Rectal smooth muscle tissue (tissue), 1 donor: ENCODE measurements at regions not wholly inside any gene's neighbourhood (a gene's known extent, or its start where the extent isn't known, plus 50 kb on each side); places are given as distances from the start of the nearest gene placed in this dataset.
"Not testable (repeated sequence)": the region's sequence is repeated elsewhere in the genome, so short reads cannot be mapped to it uniquely, and the experiment has no call there.

ENCODE experiments used
- H3K27ac ChIP-seq: one replicate; pipeline ENCODE4 v1.7.0; 2013; ENCODE audit warnings: low read depth, low read length, inconsistent platforms
- H3K27me3 ChIP-seq: one replicate; pipeline ENCODE4 v1.7.0; 2013; ENCODE audit warnings: low read length; ENCODE audit not compliant: control insufficient read depth, insufficient read depth
- H3K36me3 ChIP-seq: one replicate; pipeline ENCODE4 v1.7.0; 2013; ENCODE audit warnings: low read length; ENCODE audit not compliant: control insufficient read depth, insufficient read depth
- H3K4me1 ChIP-seq: one replicate; pipeline ENCODE4 v1.7.0; 2013; ENCODE audit warnings: low read length; ENCODE audit not compliant: control insufficient read depth, insufficient read depth
- H3K4me3 ChIP-seq: one replicate; pipeline ENCODE4 v1.7.0; 2013; ENCODE audit warnings: low read length
- H3K9ac ChIP-seq: one replicate; pipeline ENCODE4 v1.7.0; 2013; ENCODE audit warnings: low read length

DNA sequence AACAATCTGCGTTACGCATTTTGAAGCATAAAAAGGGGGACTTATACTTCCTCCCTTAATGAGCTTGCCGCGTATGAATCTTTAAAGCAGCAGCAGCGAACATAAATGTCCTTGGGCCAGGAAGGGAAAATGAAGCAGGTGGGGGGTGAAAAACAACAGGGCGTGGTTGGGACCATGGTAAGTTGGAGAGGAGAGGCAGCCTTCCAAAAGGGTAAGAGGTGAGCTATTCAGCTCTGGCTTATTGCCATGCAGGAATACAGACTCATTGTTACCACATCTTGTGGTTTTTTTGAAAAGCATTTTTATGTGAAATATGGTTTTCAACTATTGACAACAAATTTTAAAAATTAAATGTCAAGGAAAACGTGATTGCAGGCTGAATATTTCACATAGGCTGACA, 710.7 kb upstream of the FAM241A start:
- Histone ChIP-seq H3K4me1 (no peaks in the 10 kb centered on the region), H3K27ac (no peak overlapping the region), H3K27me3 (no peaks in the 10 kb centered on the region), H3K9ac (no peak overlapping the region), H3K4me3 (no peak overlapping the region), H3K36me3 (no peaks in the 10 kb centered on the region)

DNA sequence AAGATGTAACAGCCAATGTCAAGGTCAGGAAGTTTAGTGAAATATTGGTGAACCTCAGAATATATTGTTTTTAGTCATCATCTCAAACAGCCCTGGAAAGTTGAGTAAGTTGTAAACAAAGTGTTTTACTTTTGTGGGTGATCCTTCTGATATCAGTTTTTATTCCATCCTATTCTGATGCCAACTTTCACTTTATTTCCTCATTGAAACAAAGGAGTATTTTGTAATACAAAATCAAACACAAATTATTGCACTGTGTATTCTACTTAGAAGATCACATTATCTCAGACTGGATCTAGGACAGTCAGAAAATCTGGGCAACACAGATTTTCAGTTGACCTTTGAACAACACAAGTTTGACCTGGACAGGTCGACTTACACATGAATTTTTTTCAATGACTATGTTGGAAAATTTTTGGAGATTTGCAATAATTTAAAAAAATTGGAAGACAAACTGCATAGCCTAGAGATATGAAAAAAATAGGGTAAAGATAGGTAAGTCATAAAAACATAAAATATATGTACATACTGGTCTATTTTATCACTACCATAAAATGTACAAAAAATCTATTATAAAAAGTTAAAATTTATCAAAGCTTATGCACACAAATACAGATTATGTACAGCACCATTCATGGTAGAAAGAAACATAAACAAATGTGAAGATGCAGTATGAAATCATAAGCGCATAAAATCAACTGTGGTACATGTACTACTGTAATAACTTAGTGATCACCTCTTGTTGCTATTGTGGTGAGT, 709.1 kb upstream of the FAM241A start:
- Histone ChIP-seq H3K9ac (no peak overlapping the region), H3K36me3 (no peaks in the 10 kb centered on the region), H3K27me3 (no peaks in the 10 kb centered on the region), H3K4me3 (no peak overlapping the region), H3K4me1 (no peaks in the 10 kb centered on the region), H3K27ac (no peak overlapping the region)

DNA sequence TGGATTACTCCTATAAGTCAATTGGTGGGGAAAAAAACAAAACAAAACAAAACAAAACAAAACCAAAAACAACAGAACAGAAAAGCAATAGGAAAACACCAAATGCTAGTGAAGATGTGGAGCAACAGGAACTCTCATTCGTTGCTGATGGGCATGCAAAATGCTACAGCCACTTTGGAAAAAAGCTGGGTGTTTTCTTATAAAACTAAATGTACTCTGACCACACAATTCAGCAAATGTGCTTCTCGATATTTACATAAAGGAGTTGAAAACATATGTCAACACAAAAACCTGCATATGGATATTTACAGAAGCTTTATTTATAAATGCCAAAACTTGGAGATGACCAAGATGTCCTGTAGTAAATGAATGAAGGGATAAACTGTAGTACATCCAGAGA, 703.6 kb upstream of the FAM241A start:
- Histone ChIP-seq H3K27ac (no peak overlapping the region), H3K36me3 (no peaks in the 10 kb centered on the region), H3K4me3 (no peak overlapping the region), H3K4me1 (no peaks in the 10 kb centered on the region), H3K27me3 (no peaks in the 10 kb centered on the region), H3K9ac (no peak overlapping the region)

DNA sequence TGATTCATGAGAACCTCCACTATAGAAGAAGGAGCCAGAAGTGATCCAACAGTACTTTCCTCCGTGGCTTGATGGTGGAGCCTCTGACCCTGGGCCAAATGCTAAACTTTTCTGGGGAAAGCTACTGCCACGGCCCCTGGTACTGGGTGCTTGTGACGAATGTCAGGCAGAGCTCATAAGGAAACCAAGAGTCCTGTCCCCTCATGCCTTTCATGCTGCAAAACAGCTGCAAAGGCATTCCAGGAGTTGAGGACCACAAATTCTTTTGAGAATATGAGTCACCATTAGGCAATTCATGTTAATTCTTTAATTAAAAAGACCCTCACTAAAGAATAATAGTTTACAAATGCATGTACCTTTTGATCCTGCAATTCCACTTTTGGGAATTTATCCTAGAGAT, 700.4 kb upstream of the FAM241A start:
- not testable (repeated sequence) for H3K4me3 ChIP-seq

DNA sequence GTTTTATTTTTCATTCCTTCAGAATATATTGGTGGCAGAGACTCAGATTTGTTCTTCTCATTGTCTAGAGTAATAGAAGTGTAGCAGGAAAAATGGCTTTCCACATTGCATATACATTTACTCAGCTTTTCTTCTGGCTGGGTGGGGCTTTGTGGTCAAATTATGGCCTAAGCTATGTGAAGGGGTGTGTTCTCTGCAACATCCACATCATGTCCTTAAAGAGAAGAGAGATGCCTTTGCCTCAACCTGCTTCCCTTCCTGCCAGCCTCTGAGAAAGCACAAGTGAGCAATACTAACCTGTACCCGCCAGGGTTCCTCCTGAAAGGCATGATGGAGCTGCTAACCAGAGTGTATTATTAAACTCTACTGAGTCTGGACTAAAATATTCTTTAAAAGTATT, 695.6 kb upstream of the FAM241A start:
- Histone ChIP-seq H3K27me3 (no peaks in the 10 kb centered on the region), H3K4me3 (no peak overlapping the region), H3K9ac (no peak overlapping the region), H3K36me3 (no peaks in the 10 kb centered on the region), H3K4me1 (no peaks in the 10 kb centered on the region), H3K27ac (no peak overlapping the region)

More for the DNA sequence above, 700.4 kb upstream of the FAM241A start:
- H3K27me3 ChIP-seq, H3K27ac ChIP-seq, H3K36me3 ChIP-seq, H3K9ac ChIP-seq, H3K4me1 ChIP-seq: not testable (repeated sequence)

DNA sequence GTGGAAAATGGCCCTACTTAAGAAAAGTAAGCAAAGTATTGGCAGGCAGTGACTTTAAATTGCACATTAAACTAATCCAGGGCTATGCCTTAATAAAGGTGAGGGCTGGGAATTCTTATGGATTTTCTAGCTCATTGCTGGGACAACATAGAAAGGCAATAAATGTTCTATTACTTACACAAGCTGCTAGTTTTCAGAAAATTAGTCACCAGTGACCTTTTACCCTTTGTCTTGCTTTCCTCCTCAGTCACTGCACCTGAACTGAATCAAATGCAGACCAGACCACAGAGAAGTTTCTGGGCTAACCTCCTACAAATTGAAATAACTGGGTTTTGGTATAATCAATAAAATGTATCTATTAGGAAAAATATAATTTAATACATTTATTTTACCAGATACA, 694.4 kb upstream of the FAM241A start:
- H3K36me3 ChIP-seq = no peaks in the 10 kb centered on the region
- no peak overlapping the region for H3K4me3 ChIP-seq
- H3K4me1 ChIP-seq = no peaks in the 10 kb centered on the region
- H3K9ac ChIP-seq = no peak overlapping the region
- H3K27ac ChIP-seq = no peak overlapping the region
- H3K27me3 ChIP-seq = no peaks in the 10 kb centered on the region

DNA sequence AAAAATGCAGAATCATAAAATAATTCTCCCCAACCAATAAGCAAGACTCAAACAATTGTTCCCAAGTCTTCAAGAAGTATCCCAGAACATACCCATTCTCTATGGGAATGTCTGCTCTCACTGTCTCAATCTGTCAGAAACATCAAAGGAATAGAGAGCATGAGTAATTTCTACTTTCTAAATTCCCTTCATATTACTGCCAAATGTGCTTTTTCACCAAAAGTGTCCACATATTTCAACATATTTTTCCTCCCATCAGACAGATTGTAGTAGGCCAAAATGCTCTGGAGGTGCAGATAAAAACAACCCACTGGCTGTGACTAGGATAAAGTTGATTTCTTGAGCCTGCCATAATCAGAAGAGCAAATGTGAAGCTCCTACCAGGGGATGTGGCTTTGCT, 692.0 kb upstream of the FAM241A start:
- H3K27me3 ChIP-seq = no peaks in the 10 kb centered on the region
- no peak overlapping the region for H3K9ac ChIP-seq
- no peak overlapping the region for H3K4me3 ChIP-seq
- H3K36me3 ChIP-seq = no peaks in the 10 kb centered on the region
- no peaks in the 10 kb centered on the region for H3K4me1 ChIP-seq
- H3K27ac ChIP-seq = no peak overlapping the region

DNA sequence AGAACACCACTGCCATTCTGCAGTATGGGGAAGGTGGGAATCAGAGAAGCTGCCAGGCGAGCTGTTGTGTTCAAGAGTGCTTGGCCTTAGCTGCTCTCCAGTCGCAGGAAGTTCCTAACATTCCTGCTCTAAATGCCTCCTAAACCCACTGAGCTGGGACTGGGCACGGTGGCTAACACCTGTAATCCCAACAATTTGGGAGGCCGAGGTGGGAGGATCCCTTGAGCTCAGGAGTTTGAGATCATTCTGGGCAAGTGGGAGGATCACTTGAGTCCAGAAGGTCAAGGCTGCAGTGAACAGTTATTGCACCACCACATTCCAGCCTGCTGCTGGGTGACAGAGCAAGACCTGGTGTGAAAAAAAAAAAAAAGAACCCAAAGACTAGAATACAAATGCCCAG, 690.3 kb upstream of the FAM241A start:
- Histone ChIP-seq H3K4me1 (no peaks in the 10 kb centered on the region), H3K4me3 (no peak overlapping the region), H3K9ac (no peak overlapping the region), H3K27me3 (no peaks in the 10 kb centered on the region), H3K36me3 (no peaks in the 10 kb centered on the region), H3K27ac (no peak overlapping the region)

DNA sequence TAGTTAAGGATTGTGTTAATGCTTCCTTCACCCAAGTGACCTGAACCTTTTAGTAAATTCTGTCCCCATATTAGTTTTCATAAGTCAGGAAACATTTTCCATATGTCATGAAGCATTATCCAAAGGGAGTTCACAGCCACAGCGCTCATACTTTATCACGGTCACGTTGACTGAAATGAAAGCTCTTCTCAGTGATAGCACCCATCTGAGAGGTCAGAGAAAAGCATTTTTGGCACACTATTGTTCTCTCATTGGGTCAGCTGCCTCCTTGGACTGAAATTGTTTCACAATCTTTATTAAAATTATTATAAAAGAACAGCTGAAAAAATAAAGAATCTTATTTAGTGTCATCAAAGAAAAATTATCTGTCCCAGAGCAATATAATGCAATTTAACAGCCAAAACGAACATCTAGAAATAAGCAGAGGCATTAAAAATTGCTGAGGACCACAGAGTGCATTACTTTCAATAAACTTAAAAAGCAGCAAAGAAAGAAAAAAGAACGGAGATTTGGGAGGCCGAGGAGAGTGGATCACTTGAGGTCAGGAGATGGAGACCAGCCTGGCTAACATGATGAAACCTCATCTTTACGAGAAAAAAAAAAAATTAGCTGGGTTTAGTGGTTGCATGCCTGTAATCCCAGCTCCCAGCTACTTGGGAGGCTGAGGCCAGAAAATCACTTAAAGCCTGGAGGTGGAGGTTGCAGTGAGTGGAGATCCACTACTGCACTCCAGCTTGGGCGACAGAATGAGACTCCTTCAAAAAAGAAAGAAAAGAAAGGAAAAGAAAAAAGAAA, 680.8 kb upstream of the FAM241A start:
- no peaks in the 10 kb centered on the region for H3K4me1 ChIP-seq
- no peaks in the 10 kb centered on the region for H3K27me3 ChIP-seq
- H3K36me3 ChIP-seq = no peaks in the 10 kb centered on the region
- H3K27ac ChIP-seq = no peak overlapping the region
- H3K9ac ChIP-seq = no peak overlapping the region
- no peak overlapping the region for H3K4me3 ChIP-seq

DNA sequence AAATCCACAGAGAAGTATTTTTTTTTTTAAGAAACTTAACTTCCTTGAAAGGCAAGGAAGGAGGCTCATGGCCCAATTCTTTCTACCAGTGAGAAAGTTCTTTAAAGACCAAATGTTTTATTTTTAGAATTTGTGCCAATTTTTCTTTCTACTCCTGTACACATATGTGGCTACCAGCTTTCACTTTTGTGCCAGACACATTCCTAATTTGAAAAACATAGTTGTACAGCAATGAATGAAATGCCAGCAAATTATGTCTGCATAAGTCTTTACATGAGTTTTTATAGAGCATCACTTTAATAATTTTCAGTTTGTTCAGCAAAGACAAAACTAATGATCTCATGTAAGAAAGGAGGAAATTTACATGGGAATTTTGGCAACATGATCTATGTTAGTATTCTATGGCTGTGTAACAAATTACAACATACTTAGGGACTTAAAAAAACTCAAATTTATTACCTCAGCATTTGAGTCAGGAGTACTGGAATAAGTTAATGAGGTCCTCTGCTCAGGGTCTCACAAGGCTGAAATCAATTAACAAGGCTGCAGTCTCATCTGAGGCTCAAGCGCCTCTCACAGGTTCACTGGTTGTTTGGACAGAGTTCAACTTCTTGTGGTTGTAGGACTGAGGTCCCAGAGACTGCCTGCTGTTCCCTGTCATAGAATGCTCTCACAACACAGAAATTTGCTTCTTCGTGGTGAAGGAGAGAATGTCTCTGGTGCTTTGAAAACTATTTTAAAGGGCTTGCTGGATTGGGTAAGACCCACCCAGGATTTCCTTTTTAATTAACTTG, 678.2 kb upstream of the FAM241A start:
- no peak overlapping the region for H3K27ac ChIP-seq
- H3K27me3 ChIP-seq = no peaks in the 10 kb centered on the region
- H3K9ac ChIP-seq = no peak overlapping the region
- no peaks in the 10 kb centered on the region for H3K4me1 ChIP-seq
- no peak overlapping the region for H3K4me3 ChIP-seq
- H3K36me3 ChIP-seq = no peaks in the 10 kb centered on the region

DNA sequence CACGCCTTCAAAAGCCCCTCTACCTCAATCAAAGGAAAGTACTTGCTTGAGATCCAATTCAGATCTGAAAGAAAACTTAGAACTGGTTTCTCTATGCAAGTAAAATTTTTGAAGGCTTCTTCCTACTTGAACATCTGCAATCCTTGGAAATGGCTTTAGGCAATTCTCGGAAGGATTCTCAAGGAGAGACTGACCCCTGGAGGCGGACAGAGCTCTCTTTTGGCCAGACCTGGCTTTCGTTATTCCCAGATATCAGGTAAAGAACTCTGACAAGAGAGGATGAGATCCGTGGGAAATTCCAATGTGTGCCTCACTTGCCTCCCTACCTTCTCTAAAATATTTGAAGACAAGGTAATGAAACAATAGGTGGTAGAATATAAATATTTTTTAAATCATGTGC, 670.3 kb upstream of the FAM241A start:
- no peaks in the 10 kb centered on the region for H3K36me3 ChIP-seq
- no peak overlapping the region for H3K9ac ChIP-seq
- H3K27me3 ChIP-seq = no peaks in the 10 kb centered on the region
- H3K27ac ChIP-seq = no peak overlapping the region
- H3K4me3 ChIP-seq = no peak overlapping the region
- no peaks in the 10 kb centered on the region for H3K4me1 ChIP-seq

DNA sequence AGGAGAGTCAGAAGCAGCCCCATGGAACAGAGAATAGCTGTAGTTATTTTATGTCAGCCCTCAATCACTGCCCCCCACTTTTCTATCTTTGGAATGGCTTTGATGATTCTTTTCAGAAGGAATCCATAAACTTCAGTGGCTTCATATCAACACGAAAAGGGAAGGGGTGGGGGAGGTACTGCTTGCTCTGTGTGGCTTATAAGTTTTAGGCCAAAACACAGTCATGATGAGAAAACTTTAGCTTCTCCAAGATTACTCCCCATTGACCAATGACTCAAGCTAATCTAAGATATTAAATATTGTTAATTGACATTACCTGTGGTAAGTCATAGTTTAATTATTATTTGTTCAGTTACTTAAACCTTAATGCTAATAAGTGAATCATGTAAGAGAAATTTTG, 669.6 kb upstream of the FAM241A start:
- H3K4me1 ChIP-seq = no peaks in the 10 kb centered on the region
- no peaks in the 10 kb centered on the region for H3K27me3 ChIP-seq
- H3K27ac ChIP-seq = no peak overlapping the region
- H3K4me3 ChIP-seq = no peak overlapping the region
- H3K36me3 ChIP-seq = no peaks in the 10 kb centered on the region
- no peak overlapping the region for H3K9ac ChIP-seq
